GM19043 (cell line): ENCODE measurements at regions not wholly inside any gene's neighbourhood (a gene's known extent, or its start where the extent isn't known, plus 50 kb on each side); places are given as distances from the start of the nearest gene placed in this dataset.

Source experiments
- ATAC-seq: cut with Tn5 transposase; IDR thresholded peaks from one replicate; pipeline ENCODE4 v1.9.1; 2021; ENCODE audit warnings: low read depth; ENCODE audit not compliant: unreplicated experiment

DNA sequence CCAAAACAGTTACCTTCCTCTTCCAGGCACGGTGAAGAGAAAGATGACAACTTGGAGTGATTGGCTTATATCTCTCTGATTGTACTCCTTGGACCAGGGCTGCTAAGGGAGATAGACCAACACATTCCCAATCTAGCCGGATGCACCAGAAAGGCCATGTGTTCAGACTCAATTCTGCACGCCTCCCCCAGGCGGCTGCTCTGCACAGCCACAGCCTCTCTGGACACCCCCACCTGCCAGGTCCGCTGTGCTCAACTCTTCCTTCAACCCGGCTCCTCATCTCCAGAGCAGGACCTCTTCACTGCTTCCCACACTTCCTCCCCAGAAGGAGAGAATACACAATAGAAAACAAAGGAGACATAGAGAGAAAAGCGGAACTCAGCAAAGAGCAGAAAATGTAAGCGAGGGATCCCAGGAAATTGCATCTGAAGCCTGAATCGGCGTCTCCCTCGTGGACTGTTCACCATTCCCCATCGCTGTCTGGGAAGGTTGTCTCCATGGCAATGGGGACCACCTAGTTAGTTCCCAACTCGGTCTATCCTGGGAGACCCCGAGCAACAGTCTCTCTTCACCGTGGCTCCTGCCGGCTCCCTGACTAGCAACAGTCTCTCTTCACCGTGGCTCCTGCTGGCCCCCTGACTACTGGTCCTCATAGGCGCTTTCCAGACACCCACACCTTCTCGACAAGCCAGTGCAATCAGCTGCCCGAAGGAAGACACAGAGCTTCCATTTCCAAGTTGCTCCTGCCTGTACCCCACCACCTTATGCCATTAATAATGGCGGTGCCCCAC, 361.7 kb upstream of the MYT1L start:
- no peak for ATAC-seq

DNA sequence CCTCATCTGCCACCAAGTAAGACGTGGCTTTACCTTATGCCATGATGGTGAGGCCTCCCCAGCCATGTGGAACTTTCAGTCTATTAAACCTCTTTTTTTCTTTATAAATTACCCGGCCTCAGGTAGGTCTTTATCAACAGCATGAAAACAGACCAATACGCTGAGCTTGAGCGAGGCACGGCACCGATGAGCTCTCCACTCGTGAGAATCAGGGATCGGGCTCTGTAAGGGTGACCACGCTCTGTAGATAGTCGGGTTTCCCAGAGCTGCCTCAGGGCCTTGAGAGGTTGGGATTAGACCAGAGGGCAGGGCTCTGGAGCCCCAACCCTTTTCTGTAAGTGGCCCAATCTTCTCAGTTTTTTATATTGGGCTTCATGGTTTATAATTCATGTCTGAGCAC, 360.3 kb upstream of the MYT1L start:
- no peak for ATAC-seq

DNA sequence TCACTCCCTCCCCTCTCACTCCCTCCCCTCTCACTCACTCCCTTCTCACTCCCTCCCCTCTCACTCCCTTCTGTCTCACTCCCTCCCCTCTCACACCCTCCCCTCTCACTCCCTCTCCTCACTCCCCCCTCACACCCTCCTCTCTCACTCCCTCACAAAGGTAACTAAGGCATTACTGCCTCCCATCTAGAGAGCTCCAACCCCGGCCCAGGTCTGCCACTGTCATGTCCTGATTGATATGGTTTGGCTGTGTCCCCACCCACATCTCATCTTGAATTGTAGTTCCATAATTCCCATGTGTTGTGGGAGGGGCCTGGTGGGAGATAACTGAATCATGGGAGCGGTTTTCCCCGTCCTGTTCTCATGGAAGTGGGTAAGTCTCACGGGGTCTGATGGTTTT, 359.9 kb upstream of the MYT1L start:
- no peak for ATAC-seq

DNA sequence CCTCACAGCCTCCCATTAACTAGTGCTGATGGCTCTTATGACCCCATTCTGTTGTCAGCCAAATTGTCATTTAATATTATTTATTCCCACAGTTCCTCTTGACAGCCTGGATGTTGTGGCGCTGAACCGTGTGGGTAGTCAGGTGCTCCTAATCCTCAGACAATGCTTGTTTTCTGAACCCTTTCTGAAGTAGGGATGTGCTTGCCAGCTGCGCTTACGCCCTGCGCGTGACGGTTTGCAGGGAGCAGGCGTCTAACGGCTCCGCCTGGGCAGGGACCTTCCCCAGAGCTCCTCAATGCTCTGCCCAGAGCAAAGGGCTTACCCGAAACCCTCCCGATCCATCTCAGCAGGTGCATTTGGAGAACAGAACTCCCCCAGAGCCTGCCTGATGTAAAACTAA, 358.2 kb upstream of the MYT1L start:
- no peak for ATAC-seq

DNA sequence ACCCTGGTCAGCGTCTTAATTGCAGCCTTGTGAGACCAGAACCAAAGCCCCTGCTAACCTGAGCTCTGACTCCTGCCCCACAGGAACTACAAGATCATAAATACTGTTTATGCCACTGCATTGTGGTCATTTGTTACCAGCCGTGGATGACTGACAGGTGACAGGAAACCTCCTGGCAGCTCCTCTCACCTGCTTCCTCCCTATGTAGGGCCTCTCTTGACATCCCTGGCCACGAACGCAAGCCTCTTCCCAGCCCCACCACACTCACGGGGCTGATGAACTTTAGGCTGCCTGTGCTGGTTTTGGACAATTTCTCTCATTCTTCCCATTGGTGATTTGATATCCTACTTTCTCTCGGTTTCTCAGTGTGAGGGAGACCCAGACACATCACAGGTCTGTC, 357.2 kb upstream of the MYT1L start:
- no peak for ATAC-seq

DNA sequence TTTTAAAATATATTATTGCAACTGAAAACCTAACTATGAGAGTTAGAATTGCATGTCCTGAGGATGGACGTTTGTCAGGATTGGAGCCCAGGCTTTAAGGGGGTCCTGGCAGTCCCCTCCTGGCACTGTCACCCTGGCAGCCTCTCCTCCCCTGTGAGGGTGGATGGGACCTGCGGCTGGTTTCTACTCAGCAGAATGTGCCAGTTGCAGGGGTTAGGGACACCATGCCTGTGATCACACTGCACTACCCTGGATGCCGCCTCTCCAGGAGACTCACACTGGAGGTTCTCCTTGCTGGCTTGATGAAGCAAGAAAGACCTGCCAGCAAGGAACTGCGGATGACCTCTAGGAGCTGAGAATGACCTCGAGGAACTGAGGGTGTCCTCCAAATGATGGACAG, 356.7 kb upstream of the MYT1L start:
- ATAC-seq: no peak

DNA sequence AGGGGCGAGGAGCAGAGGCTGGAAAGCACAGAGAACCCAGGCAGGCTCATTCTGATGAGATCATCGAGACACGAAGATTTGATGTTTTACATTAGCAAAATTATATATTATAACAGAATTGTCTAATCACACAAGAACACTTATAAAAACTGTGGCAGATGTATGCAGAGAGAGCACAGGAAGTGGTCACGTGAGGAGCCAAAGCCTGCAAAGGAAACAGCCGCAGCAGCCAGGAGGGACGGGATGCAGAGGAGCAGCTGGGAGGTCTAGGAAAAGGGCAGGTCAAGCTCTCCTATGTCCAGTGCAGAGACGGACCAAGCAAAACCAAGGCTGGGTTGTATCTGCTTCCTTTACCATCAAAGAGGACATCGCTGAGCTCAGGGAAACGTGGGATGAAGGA, 355.1 kb upstream of the MYT1L start:
- ATAC-seq: no peak

DNA sequence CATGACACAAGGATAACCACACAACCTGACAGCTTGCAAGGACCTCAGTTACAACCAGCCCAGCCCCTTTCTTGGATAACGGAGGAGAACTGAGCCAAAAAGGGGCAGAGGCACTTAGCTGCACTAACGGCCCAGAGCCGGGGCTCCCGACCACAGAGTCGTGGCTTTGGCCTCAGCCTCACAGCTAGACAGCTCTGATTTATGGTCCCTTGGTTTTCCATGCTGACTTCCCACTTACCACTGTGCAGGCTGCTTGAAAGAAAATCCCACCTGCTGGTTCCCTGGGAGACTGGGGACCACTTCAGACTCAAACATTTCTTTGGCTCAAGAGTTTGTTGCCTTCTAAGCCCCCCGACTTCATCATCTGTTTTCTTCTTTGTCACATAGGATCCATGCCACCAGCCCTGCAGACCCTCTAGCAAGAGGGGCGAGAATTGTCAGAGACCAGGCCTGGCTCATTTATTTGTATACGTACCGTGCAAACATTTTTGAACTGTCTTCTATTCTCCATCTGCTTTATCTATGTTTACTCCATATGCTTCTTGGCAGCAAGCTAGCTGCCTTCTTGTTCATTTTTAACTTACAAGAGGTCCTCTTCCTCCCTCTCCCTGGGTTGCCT, 352.6 kb upstream of the MYT1L start:
- ATAC-seq: no peak

DNA sequence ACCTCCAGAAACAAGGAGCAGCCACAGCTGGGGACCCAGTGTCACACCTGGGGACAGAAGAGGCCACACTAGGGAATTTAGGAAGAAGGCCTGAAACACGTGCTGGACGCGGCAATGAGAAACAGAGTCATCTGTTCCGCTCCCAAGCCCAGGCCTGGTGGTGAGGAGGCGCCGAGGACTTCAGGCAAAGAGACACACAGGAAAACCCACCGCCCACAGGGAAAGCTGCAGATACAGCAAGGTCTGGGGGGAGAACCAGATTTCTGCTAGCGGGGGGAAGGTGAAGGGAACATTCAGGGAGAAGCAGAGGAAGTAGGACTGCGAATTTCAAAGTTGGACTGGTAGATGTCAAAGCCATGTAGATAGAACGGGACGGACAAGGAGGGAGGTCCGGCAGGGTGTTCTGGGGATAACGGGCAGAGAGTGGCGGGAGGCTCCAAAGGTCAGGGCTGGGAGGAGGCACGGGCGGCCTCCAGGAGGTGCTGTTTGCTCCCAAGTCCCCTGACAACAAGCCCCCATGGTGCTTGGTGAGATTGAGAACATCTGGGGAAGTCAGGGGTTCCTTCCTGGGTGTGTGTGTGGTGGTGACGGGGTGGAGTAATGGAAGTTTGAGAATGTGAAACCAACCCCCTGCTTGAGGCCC, 351.7 kb upstream of the MYT1L start:
- ATAC-seq: no peak

DNA sequence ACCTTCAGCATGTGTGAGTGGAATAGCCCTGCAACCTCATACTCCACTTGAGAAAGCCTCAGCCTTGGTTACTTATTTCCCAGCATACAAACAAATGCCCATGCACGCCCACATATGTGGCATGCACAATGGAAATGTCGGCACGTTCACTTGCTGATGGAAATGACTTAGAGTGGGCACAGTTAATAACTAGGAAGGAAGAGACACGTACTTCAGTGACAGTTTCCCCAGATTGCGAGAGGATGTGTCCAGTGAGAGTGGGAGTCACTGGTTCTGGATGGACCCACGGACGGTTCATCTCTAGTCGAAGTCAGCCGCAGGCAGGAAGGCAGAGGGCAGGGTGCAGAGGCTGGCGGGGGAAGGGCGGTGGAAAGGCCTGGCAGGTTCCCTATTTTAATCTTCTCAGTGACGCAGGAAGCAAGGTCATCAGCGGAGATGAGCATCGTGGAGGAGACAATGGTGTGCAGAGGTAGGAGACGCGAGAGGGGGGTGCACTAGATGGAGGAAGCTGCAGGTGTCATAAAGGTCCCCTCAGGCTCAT, 350.7 kb upstream of the MYT1L start:
- no peak for ATAC-seq

DNA sequence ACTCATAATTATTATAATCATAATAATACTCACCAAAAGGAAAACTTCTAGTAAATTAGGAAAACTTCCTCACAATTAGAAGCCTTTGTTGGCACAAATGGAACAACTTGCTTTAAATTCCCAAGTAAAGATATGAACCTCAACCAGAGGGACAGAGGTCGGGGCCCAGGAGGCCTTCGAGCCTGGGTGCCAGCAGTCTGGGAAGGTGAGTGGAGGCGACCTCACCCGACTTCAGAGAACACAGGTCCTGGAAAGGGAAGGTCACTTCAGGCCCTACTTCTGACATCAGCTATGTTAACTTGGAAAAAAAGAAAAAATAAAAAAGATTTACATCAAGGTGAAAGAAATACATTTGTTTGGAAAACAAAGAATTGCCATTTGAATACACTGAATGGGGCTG, 350.0 kb upstream of the MYT1L start:
- ATAC-seq: no peak

DNA sequence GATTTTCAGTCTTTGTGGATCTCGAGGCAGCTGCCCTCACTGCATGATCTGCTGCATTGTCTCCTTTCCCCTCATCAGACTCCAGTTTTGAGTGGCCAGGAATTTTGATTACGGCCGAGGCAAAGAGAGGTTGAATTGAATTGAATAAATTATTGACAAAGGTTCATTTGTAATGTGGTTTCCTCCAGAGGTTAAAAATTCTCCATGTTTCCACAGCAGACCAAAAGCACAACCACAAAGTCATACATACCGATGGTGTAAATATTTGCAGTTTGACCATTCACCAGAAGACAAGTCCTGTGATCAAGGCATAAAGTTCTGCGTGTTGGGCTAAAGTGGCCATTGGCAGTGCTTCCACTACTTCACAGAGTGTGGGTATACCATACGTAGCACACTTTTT, 343.8 kb upstream of the MYT1L start:
- ATAC-seq: no peak

DNA sequence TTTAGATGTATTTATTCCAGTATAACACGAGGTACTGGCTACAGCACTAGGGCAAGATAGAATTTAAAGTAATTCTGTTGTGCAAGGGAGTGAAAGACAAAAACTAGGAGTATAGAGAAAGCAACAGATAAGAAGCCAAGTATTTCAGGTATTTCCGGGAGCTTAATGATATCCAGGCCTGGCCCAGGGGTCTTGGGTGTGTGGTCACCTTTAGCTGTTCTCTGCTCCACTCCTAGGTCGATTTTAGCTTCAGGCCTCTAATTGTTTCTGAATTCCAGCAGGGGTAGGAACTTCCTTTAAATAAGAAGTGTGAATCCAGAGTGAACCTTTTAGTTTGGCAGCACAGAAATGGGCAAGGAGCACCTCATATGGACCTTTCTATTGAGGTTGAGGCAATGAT, 342.3 kb upstream of the MYT1L start:
- ATAC-seq: no peak

DNA sequence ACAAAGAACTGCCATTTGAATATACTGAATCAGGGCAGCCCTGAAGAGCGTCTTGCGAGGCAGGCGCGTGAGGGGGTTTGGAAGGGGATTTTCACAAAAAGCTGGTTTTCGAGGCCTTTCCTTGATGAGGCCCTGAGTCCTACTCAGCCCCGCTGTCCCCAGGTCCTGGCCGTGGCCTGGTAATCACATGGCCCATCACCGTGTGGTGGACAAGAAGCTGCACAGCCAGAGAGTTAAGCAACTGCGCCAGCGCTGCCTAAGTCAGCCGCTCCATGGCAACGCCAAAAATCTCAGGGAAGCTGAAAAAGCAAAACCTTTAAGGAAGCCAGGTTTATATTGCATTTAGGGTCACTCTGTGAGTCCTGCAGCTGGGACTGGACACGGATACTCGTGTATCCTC, 341.2 kb upstream of the MYT1L start:
- ATAC-seq: no peak

DNA sequence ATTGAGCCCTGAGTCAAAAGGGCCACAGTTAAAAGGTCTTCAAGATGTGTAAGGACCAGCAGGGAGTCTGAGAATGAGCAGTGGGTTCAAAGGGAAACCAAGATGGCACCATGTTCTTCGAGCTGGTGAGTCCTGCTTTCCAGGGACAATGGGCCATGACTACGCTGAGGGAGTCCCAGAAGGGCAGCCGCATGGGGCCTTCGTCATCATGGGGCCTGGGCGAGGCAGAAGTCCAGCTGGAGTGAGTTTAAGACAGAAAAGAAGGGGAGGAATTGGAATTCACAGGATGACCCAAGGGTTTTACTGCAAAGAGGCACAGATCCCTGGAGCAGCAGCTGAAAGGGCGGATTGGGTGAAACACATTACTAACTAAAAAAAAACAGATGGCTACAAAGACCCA, 340.8 kb upstream of the MYT1L start:
- ATAC-seq: no peak

DNA sequence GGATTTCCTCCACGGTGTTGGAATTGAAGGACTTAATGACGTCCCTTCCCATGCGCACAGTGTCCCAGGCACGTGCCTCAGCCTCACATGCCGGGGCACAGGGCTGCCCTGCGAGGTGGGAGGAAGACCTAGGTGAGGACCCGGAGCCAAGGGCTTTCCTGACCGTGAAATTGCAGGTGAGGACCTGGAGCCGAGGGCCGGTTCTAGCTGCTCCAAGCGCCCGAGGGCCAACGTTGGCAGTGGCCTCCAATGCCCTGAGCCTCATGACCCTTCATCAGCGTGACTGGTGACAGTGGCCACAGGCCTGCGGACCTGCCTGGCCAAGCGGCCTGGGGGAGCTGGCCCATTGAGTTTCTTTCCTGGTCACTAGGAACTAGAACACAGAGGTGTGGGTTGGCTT, 338.2 kb upstream of the MYT1L start:
- no peak for ATAC-seq

DNA sequence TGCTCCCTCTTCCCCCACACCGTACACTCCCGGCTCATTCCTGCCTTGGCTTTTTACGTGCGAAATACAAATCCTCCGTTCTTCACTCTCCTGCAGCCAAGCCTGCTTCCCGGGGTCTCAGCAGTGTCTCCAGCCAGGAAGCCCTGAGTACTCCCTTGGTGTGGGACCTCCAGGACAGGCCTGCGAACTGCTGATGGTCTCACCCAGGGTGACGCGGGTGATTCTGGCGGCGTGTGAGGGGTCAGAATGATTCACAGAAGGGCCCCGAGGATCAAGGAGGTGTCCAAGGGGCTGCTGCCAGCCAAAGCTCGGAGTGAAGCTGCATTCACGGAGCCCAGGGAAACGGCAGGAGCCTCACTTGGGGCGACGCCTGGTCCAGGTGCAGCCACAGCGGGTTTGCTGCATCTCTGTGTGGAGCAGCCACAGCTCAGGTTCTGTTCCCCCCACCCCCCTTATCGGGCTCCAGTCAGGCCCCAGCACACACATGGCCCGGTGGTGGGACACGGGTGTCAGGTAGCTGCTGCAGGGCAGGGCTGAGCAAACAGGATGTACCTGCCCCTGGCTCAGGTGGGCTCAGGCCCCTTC, 337.7 kb upstream of the MYT1L start:
- no peak for ATAC-seq

DNA sequence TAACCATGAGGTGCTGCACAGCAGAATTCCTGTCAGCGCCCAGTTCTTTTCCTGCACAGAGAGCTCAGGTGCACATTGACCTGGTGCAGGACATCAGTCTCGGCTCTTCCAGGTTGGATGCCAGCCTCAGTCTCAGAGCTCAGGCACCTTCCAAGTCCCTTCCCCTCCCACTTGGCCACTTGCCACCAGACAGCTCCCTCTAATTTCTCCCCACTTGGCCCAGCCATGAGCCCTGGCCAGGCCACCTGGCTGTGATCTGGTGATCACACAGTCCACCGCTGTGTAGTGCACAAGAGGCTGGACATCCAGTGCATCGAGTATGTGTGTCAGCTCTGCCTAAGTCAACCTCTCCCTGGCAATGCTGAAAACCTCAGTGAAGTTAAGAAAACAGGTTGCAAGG, 336.6 kb upstream of the MYT1L start:
- ATAC-seq: no peak

DNA sequence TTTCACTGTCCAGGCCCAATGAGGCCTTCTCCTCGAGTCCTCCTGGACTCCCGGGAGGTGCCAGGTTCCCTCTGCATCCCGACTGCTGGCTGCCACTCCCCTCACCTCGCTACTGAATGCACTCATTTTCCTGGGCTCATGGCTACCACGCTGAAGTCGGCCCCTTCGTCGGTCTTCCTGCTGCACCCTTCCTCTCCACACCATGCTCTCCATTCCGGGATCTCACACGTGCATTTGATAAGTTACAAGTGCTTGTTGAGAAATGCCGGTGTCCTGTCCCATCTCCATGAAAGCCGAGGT, 334.7 kb upstream of the MYT1L start:
- ATAC-seq: no peak

DNA sequence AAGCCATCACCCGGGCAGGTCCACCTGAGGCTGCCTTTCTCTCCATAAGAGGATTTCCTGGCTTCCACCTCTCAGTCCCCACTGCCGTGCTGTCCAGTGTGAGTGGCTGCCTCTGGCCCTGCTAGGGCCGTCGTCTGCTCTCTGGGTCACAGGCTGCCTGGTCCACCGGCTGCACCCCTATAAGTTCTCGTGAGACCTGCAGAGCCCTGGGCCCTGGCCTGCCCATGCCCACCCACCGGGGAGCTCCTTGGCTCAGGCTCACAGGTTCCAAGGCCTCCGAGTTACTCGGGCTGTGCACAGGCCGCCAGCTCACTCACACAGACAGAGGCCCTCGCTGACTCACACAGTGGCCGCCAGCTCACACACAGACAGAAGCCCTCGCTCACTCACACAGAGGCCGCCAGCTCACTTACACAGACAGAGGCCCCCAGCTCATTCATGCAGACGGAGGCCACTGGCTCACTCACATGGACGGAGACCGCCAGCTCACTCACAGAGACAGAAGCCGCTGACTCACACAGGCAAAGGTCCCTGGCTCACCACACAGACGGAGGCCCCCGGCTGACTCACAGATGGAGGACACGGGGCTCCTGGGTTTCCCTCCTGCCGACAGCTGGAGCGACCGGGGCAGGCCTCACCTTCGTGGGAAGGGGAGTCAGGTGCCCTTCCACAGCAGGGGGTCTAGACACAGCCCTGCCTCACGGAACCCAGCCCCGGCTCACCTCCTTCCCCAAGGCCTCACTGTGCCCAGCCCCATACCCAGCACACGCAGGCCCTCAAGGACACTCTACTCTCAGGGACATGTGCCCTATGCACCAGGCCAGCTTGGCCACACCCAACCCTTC, 334.1 kb upstream of the MYT1L start:
- no peak for ATAC-seq
